ENCODE measurements at regions not wholly inside any gene's neighbourhood (a gene's known extent, or its start where the extent isn't known, plus 50 kb on each side); places are given as distances from the start of the nearest gene placed in this dataset.

DNA sequence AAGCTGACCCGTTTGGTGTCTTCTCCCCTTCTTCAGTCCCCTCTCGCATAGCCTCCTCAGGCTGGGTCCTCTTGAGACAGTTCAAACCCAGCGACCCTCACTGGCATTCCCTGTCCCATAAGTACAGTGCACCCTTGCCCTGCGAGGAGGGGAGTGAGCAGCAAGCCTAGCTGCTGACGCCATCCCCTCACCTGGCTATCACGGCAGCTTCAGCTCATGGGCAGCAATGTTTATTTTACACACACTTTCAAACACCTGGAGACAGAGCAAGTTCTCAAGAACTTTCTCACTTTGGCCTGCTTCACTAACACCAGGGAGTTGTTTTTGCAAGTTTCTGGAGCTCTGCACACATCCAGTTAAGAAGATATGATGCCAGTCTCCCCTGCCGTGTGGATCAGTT is 189.6 kb upstream of the E2F8 start:
- TF ChIP-seq, protein P1, sequence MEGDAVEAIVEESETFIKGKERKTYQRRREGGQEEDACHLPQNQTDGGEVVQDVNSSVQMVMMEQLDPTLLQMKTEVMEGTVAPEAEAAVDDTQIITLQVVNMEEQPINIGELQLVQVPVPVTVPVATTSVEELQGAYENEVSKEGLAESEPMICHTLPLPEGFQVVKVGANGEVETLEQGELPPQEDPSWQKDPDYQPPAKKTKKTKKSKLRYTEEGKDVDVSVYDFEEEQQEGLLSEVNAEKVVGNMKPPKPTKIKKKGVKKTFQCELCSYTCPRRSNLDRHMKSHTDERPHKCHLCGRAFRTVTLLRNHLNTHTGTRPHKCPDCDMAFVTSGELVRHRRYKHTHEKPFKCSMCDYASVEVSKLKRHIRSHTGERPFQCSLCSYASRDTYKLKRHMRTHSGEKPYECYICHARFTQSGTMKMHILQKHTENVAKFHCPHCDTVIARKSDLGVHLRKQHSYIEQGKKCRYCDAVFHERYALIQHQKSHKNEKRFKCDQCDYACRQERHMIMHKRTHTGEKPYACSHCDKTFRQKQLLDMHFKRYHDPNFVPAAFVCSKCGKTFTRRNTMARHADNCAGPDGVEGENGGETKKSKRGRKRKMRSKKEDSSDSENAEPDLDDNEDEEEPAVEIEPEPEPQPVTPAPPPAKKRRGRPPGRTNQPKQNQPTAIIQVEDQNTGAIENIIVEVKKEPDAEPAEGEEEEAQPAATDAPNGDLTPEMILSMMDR (conservative IDR thresholded peaks at IDR 0.05): no peak
- no peak for TF ChIP-seq ZFX (IDR thresholded peaks at IDR 0.05)
- no peak overlapping the region for H3K27ac ChIP-seq

DNA sequence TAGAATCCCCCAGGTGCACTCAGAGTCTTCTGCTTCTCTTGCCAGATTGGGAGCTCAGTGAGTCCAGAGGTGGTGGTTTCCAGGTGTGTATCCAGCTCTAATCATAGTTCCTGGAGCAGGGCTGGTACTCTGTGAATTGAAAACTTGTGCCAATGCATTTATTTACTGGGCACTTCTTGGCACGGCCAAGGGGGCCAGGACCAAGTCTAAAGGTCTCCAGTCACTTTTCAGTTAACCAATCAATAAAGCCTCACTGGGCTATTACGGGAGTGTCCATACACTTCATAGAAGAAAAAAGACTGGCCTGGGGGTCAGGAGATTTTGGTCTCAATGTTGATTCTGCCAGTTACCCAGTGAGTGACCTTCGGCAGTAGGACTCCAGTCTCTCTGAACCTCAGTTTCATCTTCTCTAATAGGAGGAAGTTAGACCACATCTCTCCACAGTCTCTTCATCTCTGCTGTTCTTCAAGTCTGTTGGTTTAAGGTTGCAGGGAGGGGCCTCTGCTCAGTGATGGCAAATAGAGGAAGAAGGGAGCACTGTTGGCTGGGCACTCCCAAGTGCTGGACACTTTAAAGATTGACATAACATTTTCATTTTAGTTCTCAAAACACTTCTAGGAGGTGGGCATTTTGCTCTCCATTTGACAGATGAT is 188.5 kb upstream of the E2F8 start:
- no peak overlapping the region for H3K27ac ChIP-seq
- TF ChIP-seq ZFX (IDR thresholded peaks at IDR 0.05): no peak
- TF ChIP-seq, protein P1 (conservative IDR thresholded peaks at IDR 0.05): no peak

- TF ChIP-seq, protein P1 (conservative IDR thresholded peaks at IDR 0.05): no peak
- TF ChIP-seq ZFX (IDR thresholded peaks at IDR 0.05): no peak
- no peak overlapping the region for H3K27ac ChIP-seq
These were observed 187.7 kb upstream of the E2F8 start for GRCh38 chr11:19428206-19429002.

DNA sequence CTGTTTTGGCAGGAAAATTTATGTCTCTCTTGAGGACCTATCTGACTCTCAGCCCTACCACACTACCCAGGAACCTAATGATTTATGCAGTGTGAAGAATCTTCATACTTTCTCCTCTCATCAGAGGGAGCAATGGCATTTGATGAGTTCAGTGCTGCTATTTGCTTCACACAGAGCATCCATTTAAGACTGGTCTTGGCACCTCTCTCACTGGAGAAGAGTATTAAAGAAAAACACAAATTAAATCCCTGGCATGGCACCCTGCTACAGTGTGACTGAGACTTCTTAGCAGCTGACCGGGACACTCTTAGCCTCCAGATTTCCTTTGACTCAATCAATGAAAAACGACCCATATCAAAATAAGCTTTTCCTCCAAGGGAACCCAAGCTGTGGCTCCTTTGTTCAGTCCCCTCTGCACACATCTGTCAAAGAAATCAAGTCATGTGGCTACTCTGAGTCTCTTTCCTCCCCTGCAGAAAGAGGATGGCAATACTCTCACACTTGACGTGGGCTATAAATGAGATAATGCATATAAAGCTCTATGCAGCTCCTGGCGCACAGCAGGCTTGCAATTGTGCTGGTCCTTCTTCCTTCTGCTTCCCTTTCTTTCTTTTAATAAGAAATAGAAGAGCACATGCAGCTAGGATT is 186.1 kb upstream of the E2F8 start:
- no peak overlapping the region for H3K27ac ChIP-seq
- no peak for TF ChIP-seq ZFX (IDR thresholded peaks at IDR 0.05)
- TF ChIP-seq, protein P1 (conservative IDR thresholded peaks at IDR 0.05): no peak

- TF ChIP-seq ZFX (IDR thresholded peaks at IDR 0.05): no peak
- TF ChIP-seq, protein P1 (conservative IDR thresholded peaks at IDR 0.05): no peak
- no peak overlapping the region for H3K27ac ChIP-seq
These were observed 185.4 kb upstream of the E2F8 start for GRCh38 chr11:19426011-19426755.

- H3K27ac ChIP-seq: no peak overlapping the region
- TF ChIP-seq, protein P1 (conservative IDR thresholded peaks at IDR 0.05): no peak
- TF ChIP-seq ZFX (IDR thresholded peaks at IDR 0.05): no peak
These were observed 181.5 kb upstream of the E2F8 start for GRCh38 chr11:19422276-19422675.

Measured in C4-2B (cell line).